Muscle layer of colon (tissue), 2 donors: ENCODE measurements at regions not wholly inside any gene's neighbourhood (a gene's known extent, or its start where the extent isn't known, plus 50 kb on each side); places are given as distances from the start of the nearest gene placed in this dataset.

Experiments
- H3K27ac ChIP-seq: one replicate; pipeline ENCODE4 v1.7.0; 2013; ENCODE audit warnings: low read depth, mild to moderate bottlenecking, low read length, moderate library complexity
- H3K27me3 ChIP-seq, 2 donors: one replicate each; pipeline ENCODE4 v1.7.0; 2013; ENCODE audit warnings: low read length in 2 of 2, mild to moderate bottlenecking in 2 of 2; ENCODE audit not compliant: insufficient read depth in 2 of 2, control insufficient read depth in 1 of 2
- H3K36me3 ChIP-seq: one replicate; pipeline ENCODE4 v1.7.0; 2013; ENCODE audit warnings: mild to moderate bottlenecking, low read length; ENCODE audit not compliant: insufficient read depth
- H3K4me1 ChIP-seq: one replicate; pipeline ENCODE4 v1.7.0; 2013; ENCODE audit warnings: mild to moderate bottlenecking, low read length; ENCODE audit not compliant: insufficient read depth
- H3K4me3 ChIP-seq, 2 donors: one replicate each; pipeline ENCODE4 v1.7.0; 2013; ENCODE audit warnings: low read length in 2 of 2, low read depth in 1 of 2, mild to moderate bottlenecking in 1 of 2, moderate library complexity in 1 of 2
- H3K9ac ChIP-seq: one replicate; pipeline ENCODE4 v1.7.0; 2013; ENCODE audit warnings: low read length
- H3K9me3 ChIP-seq: one replicate; pipeline ENCODE4 v1.7.0; 2013; ENCODE audit warnings: mild to moderate bottlenecking, low read length
- donor health status: abdominal sarcoma.
- donor health status: Adenocarcinoma of cecum.

DNA sequence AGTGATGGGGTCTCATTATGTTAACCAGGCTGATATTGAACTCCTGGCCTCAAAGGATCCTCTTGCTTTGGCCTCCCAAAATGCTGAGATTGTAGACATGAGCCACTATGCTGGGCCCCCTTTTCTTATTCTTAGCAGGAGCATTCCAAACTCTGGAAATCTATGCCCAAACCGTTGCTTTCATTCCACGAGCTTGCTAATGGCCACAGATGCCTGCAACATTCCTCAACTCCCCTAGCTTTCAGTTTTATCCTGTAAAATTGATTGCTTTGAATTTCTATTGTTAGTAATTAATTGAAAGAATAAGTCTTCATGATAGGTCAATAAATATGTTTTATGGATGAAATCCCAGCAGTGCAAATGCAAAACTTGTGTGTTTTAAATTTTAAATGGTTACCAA is 564.8 kb upstream of the WWC1 start:
- no peaks in the 10 kb centered on the region for H3K36me3 ChIP-seq
- no peak overlapping the region for H3K9ac ChIP-seq
- no peak overlapping the region for H3K4me3 ChIP-seq
- no peaks in the 10 kb centered on the region for H3K9me3 ChIP-seq
- H3K27ac ChIP-seq, result no peak overlapping the region
- no peaks in the 10 kb centered on the region for H3K27me3 ChIP-seq
- H3K4me1 ChIP-seq, result no peaks in the 10 kb centered on the region

DNA sequence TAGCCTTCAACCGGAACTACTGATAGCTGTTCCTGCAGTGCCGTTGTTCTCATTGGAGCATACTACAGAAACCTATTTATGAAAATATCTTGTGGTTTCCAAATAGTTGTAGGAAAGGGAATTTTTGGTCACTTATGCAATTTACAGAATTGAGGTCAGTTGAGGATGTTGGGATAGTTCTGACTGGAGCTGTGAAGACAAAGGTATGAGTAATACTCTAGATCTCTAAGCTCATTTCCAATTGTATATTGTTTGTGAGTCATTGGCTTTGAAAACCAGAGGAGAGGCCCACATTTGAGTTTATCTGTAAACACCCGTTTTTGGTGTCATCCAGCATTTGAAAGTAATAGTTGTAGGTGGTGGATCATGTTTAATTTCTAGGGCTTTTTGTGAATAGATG is 561.3 kb upstream of the WWC1 start:
- Histone ChIP-seq H3K4me3 (no peak overlapping the region), H3K36me3 (no peaks in the 10 kb centered on the region), H3K9ac (no peak overlapping the region), H3K27me3 (no peaks in the 10 kb centered on the region), H3K27ac (no peak overlapping the region), H3K4me1 (no peaks in the 10 kb centered on the region), H3K9me3 (no peaks in the 10 kb centered on the region)

DNA sequence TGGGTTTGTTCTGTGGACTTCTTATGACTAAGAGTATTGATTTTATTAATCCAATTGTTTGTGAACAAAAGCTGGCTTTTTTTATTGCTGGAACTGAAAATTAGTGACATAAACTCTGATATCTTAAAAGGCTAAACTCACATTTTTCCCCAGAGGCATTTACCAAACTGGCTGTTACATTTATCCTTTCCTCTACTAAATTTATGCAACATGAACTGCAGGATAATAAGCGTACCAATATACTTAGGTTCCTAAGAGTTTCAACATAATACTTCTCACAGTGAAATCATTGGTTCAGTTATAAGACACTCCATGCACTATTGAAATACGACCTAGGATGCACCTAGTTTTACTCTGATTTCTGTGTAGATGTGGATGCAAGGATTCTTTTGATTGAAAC is 560.8 kb upstream of the WWC1 start:
- H3K9ac ChIP-seq, result no peak overlapping the region
- no peaks in the 10 kb centered on the region for H3K9me3 ChIP-seq
- H3K36me3 ChIP-seq, result no peaks in the 10 kb centered on the region
- H3K4me1 ChIP-seq, result no peaks in the 10 kb centered on the region
- no peak overlapping the region for H3K27ac ChIP-seq
- H3K27me3 ChIP-seq, result no peaks in the 10 kb centered on the region
- H3K4me3 ChIP-seq, result no peak overlapping the region

DNA sequence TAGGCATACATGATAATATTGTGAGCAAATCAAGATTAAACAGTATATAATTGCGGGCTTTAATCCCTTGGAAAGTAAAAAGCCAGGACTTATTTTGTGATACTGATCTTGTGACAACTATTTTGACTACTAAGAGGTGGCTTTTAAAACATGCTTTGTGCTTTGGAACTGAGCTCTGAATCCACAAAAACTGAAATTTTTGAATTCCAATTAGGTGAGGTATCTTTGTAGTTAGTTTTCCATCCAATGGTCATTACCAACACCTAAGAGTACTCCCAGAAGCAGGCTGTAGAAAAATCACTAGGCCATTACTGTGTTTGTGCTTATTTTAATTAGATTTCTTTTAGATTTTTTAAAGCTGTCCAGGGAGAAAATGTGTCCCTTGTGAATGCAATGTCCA is 559.5 kb upstream of the WWC1 start:
- no peaks in the 10 kb centered on the region for H3K4me1 ChIP-seq
- H3K9ac ChIP-seq, result no peak overlapping the region
- no peaks in the 10 kb centered on the region for H3K36me3 ChIP-seq
- no peak overlapping the region for H3K27ac ChIP-seq
- no peaks in the 10 kb centered on the region for H3K27me3 ChIP-seq
- no peaks in the 10 kb centered on the region for H3K9me3 ChIP-seq
- H3K4me3 ChIP-seq, result no peak overlapping the region

DNA sequence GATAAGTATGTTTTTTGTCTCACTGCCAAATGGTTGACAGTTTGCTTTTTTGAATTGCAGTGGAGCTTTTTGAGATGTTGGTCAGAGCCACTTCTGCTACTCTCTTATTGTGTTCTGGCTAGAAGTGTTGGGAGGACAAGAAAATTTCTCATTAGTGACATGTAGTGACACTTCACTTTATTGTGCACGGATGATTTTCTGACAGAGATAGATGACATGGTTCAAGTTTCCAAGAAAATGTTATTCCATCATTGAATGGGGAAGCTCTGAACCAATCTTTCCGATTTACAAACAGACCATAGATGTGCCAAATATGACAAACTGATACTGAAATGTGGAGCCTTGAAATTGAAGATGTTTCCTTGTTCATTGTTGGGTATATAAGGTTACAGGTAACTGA is 558.9 kb upstream of the WWC1 start:
- Histone ChIP-seq H3K4me1 (no peaks in the 10 kb centered on the region), H3K9me3 (no peaks in the 10 kb centered on the region), H3K27me3 (no peaks in the 10 kb centered on the region), H3K9ac (no peak overlapping the region), H3K4me3 (no peak overlapping the region), H3K36me3 (no peaks in the 10 kb centered on the region), H3K27ac (no peak overlapping the region)

DNA sequence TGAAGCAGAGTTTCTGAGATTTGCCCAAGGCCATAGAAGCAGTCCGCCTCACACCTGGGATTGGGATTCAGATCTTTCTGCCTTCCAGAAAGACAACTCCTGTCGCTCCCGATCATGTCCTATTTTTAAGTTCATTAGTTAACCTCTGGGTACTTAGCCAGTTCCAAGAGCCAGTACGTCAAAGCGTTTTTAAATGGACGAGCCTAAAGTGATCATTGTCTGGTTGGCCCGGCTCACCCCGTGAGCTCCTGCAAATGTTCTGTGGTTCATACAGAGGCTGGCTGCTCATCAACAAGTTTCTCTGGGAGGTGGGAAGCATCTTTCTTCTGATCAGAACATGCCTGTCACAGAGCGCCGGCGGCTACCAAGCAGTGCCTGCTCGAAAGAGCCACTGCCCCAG is 554.5 kb upstream of the WWC1 start:
- no peaks in the 10 kb centered on the region for H3K9me3 ChIP-seq
- no peaks in the 10 kb centered on the region for H3K4me1 ChIP-seq
- no peak overlapping the region for H3K4me3 ChIP-seq
- no peaks in the 10 kb centered on the region for H3K36me3 ChIP-seq
- H3K27me3 ChIP-seq, result no peaks in the 10 kb centered on the region
- no peak overlapping the region for H3K9ac ChIP-seq
- no peak overlapping the region for H3K27ac ChIP-seq

DNA sequence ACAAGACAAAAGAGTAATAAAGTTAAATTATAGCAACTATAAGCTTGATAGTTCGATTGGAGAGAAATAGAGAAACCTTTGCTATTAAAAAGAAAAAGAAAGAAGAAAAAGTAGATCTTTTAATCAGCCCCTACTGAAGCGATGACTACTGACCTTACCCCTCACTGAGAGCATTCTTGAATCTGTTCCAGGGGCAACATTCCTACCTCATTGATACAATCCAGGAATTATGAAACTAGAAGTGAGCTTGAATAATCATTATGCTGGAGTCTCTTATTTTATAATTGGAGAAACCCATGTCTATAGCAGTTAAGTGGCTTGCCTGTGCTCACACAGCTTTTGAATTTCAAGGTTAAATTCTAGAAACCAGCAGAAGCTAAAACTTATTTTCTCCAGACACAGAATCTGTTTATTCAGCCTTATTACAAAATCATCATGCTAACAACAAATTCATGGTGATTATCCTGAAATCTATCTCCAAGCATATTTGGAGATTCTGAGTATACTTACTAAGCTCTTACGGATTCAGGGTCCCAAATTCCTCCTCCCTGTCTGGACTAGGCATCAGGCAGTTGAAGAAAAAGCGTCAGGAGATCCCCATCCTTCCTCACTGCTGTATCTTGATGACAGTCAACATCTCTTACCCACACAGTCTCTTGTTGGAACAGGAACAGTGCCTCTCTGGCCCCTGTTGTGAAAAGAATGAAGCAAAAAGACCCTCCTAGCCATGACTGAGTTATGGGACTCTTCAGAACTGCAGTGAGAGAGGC is 547.6 kb upstream of the WWC1 start:
- H3K27me3 ChIP-seq, result no peaks in the 10 kb centered on the region
- H3K36me3 ChIP-seq, result no peaks in the 10 kb centered on the region
- no peak overlapping the region for H3K9ac ChIP-seq
- H3K4me1 ChIP-seq, result no peaks in the 10 kb centered on the region
- H3K27ac ChIP-seq, result no peak overlapping the region
- no peak overlapping the region for H3K4me3 ChIP-seq
- no peaks in the 10 kb centered on the region for H3K9me3 ChIP-seq

DNA sequence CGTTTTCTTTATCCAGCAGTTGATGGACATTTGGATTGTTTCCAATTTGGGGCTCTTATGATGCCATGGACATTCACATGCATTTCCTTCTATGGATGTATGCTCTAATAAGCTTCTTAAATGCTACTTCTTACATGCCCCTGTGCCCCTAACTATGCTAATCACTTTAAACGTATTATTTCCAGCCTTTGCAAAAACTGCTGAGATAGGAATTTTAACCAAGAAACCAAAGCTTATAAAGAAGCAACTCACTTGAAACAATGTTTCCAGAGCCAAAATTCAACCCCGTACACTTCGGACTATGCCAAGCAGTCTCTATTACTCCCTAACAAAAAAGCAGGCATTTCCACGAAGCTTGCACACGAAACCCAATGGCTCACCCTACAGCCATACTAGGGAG is 545.6 kb upstream of the WWC1 start:
- no peaks in the 10 kb centered on the region for H3K9me3 ChIP-seq

DNA sequence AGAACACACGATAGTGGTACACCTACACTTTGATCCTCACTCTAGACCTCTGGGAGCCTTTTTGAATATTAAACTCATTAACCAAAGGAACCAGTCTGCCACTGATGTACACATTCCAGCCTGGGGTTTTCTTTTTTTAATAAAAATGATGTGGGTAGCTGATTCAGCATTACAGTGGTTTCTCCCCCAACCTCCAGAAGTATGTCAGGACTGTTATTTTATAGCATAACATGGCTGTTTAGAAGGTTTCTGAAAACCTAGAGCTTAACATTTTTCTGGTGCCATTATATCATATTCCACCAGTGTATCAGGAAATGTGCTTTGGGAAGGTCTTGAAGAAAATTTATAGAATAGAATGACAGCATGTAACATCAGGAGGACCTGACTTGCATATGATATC is 540.9 kb upstream of the WWC1 start:
- Histone ChIP-seq H3K27me3 (no peaks in the 10 kb centered on the region), H3K9me3 (no peaks in the 10 kb centered on the region), H3K27ac (no peak overlapping the region), H3K9ac (no peak overlapping the region), H3K4me3 (no peak overlapping the region), H3K4me1 (no peaks in the 10 kb centered on the region), H3K36me3 (no peaks in the 10 kb centered on the region)

More for the DNA sequence above, 545.6 kb upstream of the WWC1 start:
- H3K4me3 ChIP-seq, result no peak overlapping the region
- no peaks in the 10 kb centered on the region for H3K36me3 ChIP-seq
- H3K27me3 ChIP-seq, result no peaks in the 10 kb centered on the region
- H3K4me1 ChIP-seq, result no peaks in the 10 kb centered on the region
- no peak overlapping the region for H3K27ac ChIP-seq
- no peak overlapping the region for H3K9ac ChIP-seq

DNA sequence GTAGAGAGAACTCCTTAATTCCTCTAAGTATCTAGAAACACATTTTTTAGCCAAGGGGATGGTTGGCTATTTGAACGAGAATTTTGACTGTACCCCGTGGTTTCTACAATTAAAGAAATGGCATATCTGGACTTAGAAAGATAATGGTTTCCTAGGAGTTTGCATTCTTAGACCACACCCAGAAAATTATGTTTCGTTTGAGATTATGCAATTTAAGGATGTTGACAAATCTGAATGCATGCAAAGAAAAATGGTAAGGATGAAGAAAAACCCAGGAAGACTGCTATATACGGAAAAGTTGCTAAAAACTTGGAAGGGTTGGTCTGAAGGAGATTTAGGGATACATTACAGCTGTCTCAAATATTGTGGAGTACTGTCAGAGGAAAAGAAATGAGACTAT is 538.5 kb upstream of the WWC1 start:
- Histone ChIP-seq H3K9ac (no peak overlapping the region), H3K36me3 (no peaks in the 10 kb centered on the region)

DNA sequence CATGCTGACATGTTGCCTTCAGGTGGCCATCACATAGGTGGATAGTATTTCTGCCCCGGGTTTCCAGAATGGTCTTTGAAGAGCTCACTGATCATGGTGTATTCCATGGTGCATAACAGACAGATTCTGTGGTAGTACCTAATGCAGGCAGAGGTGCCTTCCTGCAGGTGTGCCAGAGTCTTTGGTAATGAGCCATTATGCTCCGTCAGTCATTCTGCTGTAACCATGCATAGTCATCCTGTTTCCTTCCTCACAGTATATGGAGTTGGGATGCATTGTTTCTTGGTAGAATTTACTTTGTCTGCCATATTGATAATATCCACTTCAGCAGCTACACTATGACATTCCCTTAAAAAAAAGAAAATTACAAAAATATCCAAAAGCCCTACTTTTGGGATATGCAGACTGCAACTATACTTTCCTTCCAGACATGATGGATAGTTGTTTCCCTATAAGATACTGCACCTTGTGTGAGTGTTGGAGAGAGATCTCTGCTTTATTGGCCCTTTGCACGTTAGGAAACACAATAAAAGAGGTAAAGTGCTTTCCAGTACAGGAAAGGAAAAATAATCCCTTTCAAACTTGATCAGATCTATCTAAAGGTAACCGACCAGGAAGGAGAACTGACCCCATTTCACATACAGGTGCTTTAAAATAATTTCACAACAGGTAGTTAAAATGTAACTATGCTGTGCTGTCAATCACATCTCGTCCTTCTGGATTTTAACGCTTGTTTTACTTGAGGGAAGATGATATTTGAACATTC is 537.5 kb upstream of the WWC1 start:
- Histone ChIP-seq H3K4me1 (no peaks in the 10 kb centered on the region), H3K27me3 (no peaks in the 10 kb centered on the region), H3K9ac (no peak overlapping the region), H3K27ac (no peak overlapping the region), H3K4me3 (no peak overlapping the region), H3K36me3 (no peaks in the 10 kb centered on the region), H3K9me3 (no peaks in the 10 kb centered on the region)

More for the DNA sequence above, 538.5 kb upstream of the WWC1 start:
- H3K27me3 ChIP-seq, result no peaks in the 10 kb centered on the region
- no peak overlapping the region for H3K27ac ChIP-seq
- no peaks in the 10 kb centered on the region for H3K9me3 ChIP-seq
- H3K4me1 ChIP-seq, result no peaks in the 10 kb centered on the region
- no peak overlapping the region for H3K4me3 ChIP-seq
